ENCODE measurements at regions not wholly inside any gene's neighbourhood (a gene's known extent, or its start where the extent isn't known, plus 50 kb on each side); places are given as distances from the start of the nearest gene placed in this dataset.

GRCh38 chr2:158043181-158043948 is 58.3 kb upstream of the UPP2 start:
- TF ChIP-seq CTCF (IDR thresholded peaks at IDR 0.05), result no peak
- Histone ChIP-seq H3K27ac (no peak overlapping the region), H3K4me1 (no peaks in the 10 kb centered on the region), H3K36me3 (no peaks in the 10 kb centered on the region), H3K4me3 (no peak overlapping the region), H3K9me3 (no peaks in the 10 kb centered on the region), H3K27me3 (no peaks in the 10 kb centered on the region)
- no peak for DNase-seq

GRCh38 chr2:158042666-158043065 is 59.0 kb upstream of the UPP2 start:
- Histone ChIP-seq H3K27me3 (no peaks in the 10 kb centered on the region), H3K9me3 (no peaks in the 10 kb centered on the region), H3K4me1 (no peaks in the 10 kb centered on the region), H3K36me3 (no peaks in the 10 kb centered on the region), H3K4me3 (no peak overlapping the region), H3K27ac (no peak overlapping the region)
- DNase-seq, result no peak
- TF ChIP-seq POLR2A (IDR thresholded peaks at IDR 0.05) (no peak), CTCF (IDR thresholded peaks at IDR 0.05) (no peak)

- no peaks in the 10 kb centered on the region for H3K4me1 ChIP-seq
- H3K27me3 ChIP-seq, result no peaks in the 10 kb centered on the region
- no peaks in the 10 kb centered on the region for H3K36me3 ChIP-seq
- no peak for TF ChIP-seq CTCF (IDR thresholded peaks at IDR 0.05)
- TF ChIP-seq POLR2A (IDR thresholded peaks at IDR 0.05), result no peak
- no peak overlapping the region for H3K27ac ChIP-seq
- H3K4me3 ChIP-seq, result no peak overlapping the region
- H3K9me3 ChIP-seq, result no peaks in the 10 kb centered on the region
- DNase-seq, result no peak
Observed at GRCh38 chr2:158042245-158042644, 59.4 kb upstream of the UPP2 start.

- Histone ChIP-seq H3K36me3 (no peaks in the 10 kb centered on the region), H3K27ac (no peak overlapping the region), H3K27me3 (no peaks in the 10 kb centered on the region), H3K4me3 (no peak overlapping the region), H3K9me3 (no peaks in the 10 kb centered on the region), H3K4me1 (no peaks in the 10 kb centered on the region)
- no peak for TF ChIP-seq POLR2A (IDR thresholded peaks at IDR 0.05)
- TF ChIP-seq CTCF (IDR thresholded peaks at IDR 0.05), result no peak
- DNase-seq, result no peak
Observed at GRCh38 chr2:158041400-158041799, 60.3 kb upstream of the UPP2 start.

- no peak for DNase-seq
- TF ChIP-seq POLR2A (IDR thresholded peaks at IDR 0.05), result no peak
- no peak for TF ChIP-seq CTCF (IDR thresholded peaks at IDR 0.05)
- H3K4me1 ChIP-seq, result no peaks in the 10 kb centered on the region
- H3K36me3 ChIP-seq, result no peaks in the 10 kb centered on the region
- H3K4me3 ChIP-seq, result no peak overlapping the region
- H3K9me3 ChIP-seq, result no peaks in the 10 kb centered on the region
- no peak overlapping the region for H3K27ac ChIP-seq
- H3K27me3 ChIP-seq, result no peaks in the 10 kb centered on the region
Observed at GRCh38 chr2:158038901-158039300, 62.8 kb upstream of the UPP2 start.
